CD4-positive, alpha-beta T cell treated with Interleukin-15 for 4 hours (primary cell): ENCODE measurements at regions not wholly inside any gene's neighbourhood (a gene's known extent, or its start where the extent isn't known, plus 50 kb on each side); places are given as distances from the start of the nearest gene placed in this dataset.
"Not testable (repeated sequence)": the region's sequence is repeated elsewhere in the genome, so short reads cannot be mapped to it uniquely, and the experiment has no call there.

Experiments
- DNase-seq: peaks from one replicate; pipeline ENCODE4 v3.0.0-alpha.2; 2020; ENCODE audit warnings: low spot score

DNA sequence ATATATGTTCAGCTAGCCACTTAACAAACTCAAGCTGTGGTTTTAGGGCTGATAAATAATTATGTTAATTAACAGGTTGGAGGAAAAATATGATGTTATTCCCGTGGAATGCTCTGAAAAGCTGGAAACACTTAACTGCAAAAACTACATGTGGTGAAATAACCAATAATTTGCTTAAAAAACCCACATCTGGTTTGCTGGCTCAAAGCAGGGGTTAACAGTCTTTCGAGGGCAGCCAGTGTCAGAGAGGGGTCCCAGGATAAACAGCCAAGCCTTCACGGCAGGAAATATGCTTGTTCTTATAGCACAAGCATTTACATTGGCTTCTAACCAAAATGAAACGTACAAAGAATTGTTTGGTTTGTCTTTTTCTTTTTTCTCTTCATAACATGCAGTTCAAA is 254.0 kb upstream of the GAS1 start:
- DNase-seq = no peak

DNA sequence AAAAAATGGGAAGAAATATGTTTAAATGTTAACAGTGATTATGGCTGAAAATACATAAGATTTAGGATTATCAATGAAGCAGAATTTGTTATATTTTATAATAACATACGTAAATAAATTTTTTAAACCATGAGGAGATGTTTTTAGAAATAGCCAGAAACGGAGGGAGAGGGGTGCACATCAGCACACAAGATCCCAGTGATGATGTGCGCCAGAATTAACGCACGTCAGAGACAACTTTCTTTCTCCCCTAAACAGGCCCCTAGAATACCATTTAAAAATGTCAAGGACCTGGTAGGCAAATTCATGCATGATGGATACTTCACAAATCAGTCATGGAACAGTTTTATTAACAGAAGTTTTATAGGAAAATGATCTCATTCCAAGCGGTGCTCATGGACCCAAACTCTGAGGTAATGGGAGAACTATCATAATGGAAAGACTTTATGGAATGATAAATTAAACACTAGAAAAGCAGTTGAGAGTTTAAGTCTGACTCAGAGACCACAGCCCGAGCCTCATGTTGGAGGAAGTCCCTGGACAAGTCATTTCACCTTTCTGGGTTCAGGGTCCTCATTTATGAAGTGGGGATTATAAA is 258.9 kb upstream of the GAS1 start:
- DNase-seq = no peak

DNA sequence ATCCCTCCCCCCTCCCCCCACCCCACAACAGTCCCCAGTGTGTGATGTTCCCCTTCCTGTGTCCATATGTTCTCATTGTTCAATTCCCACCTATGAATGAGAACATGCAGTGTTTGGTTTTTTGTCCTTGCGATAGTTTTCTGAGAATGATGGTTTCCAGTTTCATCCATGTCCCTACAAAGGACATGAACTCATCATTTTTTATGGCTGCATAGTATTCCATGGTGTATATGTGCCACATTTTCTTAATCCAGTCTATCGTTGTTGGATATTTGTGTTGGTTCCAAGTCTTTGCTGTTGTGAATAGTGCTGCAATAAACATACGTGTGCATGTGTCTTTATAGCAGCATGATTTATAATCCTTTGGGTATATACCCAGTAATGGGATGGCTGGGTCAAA is 263.4 kb upstream of the GAS1 start:
- not testable (repeated sequence) for DNase-seq

DNA sequence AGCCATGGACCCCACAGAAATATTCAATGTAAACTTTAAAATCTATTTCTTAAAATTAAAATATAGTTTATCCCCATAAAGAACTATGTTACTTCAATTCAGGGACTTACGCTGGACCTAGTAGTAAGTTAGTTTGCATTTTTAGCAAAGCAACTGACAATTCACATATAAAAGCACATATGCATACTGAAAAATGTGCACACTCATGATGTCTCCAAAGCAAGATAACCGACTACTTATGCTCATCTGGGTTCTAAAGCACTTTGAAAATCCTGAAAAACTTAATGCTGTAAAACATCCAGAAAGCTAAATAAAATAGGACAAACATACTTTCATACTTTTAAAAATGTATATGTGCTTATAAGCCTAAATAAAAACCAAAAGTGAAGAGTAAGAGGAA is 264.4 kb upstream of the GAS1 start:
- no peak for DNase-seq

DNA sequence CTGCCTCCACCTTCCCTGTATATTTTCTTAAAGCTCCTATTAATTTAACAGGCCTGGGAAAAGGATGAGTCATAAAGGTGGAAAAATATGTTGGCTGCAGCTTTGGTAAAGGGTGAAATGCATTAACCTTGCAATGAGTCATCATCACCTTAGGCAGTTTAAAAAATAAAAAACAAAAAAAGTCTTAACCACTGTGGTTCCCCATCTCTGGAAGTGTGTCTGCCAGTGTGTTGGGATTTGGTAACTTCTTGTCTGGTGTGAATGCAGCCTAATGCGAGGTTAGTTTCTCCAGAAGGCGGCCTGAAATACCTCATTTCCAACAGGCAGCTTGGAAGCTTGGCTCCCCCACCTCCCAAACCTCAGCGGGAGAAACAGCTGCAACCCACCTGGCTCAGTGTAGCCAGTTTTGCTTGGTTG is 265.3 kb upstream of the GAS1 start:
- DNase-seq = no peak

DNA sequence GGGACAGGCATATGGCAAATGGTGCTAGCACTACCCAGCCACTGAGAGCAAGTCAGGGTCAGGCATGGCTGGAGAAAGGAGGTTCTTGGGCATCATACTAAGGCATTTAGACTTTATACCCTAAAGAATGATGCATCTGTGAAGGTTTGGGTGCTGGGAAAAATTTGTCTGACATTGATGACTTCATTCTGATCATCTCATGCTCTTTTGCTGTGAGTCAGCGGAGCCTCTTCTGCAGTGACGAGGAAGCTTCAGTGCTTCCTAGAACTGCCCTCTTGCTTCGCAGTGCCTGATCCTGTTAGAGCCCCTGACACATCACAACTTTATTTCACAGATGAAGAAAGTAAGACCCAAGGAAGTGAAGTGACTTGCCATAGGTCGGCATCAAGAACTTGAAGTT is 266.6 kb upstream of the GAS1 start:
- no peak for DNase-seq

DNA sequence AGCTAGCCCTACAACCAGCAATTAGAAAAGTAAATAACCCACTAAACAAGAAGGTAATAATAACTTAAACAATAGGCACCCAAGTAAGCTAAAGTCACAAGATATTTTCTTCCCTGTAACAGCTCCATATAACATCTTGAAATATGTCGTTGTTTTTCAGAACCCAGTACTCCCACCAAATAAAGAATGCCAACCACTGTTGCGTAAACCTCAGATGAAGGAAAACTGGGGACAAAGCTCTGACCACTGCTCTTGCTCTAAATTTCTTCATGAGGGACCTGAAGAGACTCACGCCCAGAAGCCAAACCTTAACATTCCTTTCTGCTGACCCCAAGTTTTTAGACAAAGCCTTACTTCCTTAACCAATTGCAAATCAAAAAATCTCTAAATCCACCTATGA is 267.7 kb upstream of the GAS1 start:
- no peak for DNase-seq

DNA sequence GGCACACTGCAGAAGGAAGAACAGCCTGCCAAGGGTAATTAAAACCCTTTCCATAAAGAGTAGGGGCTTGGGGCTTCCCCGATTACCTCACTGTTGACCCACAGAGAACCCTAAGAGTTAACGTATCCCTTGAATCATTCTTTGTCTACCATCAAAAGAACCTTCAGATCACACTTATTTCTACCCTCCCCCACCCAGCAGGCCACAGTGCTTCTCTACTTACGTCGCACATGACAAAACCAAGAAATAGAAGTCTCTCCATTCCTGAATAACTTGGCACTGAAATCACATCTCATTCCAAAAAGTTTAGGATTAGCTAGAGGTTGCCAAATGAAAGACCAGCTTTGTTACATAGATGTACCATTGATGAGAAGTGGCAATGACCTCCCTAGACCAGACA is 268.7 kb upstream of the GAS1 start:
- DNase-seq = no peak

DNA sequence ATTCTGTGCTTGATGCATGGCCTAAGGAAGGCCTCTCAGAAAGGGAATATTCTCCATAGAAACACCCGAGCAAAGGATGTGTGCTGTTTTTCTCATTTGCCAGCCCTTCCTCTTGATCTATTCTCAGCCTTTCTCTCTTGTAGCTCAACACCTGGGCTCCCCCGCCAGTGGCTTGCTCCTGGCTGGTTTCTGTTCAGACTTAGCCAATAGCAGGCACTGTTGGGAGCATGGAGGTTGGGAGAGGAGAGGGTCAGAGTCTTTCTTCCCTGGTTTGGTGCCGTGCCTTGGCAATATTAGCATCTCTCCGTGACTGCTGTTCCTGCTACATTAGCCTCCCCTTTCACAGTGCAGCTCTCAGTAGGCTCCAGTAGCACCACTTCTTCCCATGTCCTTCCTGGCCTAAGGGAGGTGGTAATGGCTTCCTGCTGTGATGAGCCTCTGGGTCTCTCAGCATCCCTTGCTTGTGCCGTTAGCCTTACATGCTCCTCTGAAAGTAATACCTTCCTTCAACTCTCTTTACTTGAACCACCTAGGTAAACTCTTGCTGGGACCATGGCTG is 269.7 kb upstream of the GAS1 start:
- no peak for DNase-seq

DNA sequence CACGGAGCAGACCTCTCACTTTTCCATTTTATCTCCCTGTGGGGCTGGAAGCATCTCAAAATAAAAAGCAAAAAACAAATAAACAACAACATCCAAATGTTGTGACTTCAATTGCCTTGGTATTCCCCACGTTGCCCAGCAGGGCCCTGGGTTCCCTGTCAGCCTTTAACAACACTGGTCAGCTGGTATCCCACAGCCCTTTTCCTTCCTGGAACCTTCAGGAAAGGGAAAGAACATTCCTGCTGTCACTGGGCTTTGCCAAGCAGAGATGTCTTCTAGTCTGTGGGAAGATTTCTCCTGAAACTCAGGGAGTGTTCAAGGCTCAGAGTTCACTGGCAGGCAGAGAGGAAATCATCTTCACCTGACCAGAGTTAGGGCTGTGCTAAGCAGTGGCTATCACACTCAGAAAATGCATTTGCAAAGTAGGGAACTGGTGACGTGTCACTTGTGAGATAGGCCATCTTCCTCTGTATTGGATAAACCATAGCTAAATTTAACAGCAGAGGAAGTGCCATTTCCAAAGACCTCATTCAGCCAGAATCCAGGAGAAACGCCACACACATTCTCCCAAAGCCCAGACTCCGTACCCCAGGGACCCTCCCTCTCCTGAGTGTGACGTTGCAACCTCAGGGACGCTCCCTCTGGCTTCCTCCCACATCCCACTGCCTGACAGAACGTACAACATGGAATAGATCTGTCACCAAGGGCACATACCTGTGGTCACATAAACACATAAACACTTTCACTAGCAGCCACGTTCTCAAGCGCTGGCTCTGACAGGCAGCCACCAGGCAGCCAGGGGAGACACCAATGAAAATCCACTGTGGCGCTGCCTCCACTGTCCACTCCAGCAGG is 274.0 kb upstream of the DAPK1 start:
- DNase-seq = no peak

DNA sequence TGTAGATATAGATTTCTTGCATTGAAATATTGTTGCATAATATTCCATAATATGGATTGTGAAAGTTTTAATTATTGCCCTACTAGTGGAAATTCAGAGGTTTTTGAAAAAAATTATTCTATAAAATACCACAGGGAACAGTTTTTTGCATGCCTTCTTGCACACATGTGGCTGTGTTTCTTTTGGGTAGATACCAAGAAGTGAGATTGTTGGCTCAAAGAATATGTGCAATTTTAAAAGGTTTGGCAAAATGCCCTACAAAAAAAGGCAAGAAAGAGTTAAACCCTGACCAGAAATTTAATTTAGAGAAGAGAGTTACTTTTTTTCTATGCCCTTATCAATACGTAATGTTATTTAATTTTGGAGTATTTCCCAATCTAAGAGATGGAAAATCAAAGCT is 270.8 kb upstream of the DAPK1 start:
- DNase-seq = no peak

DNA sequence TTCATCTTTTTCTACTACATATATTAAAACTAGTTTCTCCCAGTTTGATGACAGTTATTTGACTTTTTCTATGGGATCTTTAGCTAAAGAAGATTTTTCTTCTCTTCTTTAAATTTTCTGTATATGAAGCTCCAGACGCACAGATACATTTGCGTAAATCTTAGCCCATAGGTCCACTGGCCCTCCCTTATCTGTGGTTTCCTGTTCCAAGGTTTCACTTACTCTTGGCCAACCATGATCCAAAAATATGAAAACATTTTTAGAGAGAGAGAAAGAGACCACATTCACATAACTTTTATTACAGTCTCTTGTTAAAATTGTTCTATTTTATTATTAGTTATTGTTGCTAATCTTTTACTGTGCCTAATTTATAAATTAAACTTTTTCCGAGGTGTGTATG is 270.2 kb upstream of the DAPK1 start:
- no peak for DNase-seq

DNA sequence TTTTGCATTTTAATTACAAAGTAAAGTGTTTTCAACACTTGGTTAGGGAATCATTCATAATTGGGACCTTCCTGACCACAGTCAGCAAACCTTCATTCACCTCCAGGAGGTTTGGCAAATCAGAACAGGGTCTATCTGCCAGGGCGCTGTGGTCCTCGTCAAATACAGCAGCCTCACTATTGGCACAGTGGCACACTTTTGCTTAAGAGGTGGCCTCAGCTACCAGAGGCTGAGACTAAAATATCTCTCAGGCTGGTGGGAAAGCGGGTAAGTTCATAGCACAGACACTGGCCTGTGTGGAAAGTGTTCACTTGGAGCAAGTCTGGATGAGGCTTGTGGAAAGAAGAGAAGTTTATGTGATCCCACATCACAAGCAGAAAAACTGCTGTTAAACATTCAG is 268.6 kb upstream of the DAPK1 start:
- no peak for DNase-seq

DNA sequence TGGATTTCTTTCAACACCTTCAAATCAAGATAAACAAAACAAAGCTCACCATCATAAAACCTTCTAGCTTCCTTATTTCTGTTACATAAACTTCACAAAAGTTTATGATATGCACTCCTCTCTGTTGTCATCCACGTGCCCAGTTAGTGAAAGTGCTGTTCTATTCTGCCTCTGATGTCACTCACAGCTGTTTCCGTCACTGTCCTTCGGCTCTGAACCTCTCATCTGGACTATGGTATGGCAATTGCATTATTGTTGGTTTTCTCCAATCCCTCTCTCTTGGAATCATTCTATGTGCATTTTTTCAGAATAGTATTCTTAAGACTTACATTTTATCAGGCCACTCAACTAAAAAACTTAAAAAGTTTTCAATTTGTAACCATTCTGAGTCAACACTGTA is 264.2 kb upstream of the DAPK1 start:
- DNase-seq = no peak

DNA sequence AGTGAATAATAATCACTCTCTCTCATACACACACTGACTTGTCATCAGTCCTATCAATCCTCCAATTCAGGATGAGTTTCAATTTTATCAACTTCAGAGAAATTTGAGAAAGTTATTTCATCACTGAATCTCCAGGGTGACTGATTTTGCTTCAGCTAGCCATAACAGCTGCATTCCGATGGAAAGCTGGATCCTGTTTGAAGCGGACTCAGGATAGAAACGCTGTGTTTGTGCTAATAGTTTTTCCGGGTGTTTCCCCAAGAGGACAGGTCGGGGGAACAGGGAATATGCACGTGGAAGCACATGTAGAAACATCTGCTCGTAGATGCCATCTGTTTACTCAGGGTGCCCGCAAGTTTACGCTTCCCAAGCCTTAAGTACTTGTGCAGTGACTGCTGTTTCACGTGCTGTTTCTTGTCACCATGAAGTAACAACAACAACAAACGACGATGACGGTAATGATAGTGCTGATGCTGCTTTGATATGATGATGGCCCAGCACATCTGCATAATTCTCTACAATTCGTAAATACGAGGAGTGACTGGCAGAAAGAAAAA is 263.7 kb upstream of the DAPK1 start:
- no peak for DNase-seq

DNA sequence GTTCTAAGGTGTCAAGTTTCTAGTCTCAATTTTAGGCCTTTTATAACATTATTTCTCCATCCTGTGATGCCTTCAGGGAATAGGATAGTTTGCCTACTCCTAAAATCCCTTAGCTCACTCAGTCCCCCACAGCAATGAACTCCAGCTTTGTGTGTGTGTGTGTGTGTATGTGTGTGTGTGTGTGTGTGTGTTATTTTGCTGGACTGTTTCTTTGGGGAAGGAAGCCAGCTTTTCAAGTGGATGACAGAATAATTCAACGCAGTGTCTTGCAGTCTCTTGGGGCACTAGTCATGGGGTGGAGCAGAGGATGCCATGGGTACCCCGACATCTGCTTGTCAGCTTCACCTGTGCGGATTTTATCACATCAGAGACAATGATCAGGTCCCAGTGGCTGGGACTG is 262.8 kb upstream of the DAPK1 start:
- DNase-seq = no peak

DNA sequence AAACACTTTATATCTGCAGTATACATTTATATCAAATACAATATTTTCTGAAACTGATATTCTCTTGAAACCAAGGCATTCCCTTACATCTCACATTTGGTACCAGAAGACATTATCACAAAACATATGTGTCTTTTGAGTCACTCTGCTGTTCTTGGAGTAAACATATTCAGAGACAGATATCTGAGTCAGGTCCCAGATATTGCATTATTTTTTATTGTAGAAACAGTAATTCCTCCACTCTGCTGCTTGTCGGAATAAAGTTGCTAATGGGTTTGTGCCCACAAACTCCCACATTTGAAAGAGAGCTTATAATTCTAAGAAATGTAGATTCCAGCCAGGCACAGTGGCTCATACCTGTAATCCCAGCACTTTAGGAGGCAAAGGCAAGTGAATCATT is 261.1 kb upstream of the DAPK1 start:
- no peak for DNase-seq

DNA sequence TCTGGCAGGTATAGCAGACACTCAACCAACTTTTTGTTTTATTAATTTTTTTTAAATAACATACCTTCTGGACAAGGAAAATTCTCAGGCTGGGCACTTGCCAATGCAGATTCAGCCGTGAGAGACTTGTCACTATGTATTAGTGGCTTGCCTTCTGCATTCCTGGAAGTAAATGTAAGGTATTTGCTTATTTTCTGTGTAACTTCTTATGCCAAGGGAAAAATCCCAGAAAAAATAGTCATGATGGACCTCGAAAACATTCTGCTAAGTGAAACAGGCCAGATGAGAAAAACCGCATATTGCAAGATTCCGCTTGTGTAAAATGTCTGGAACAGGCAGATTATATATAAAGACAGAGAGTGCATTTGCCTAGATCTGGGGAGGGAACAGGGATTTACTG is 260.3 kb upstream of the DAPK1 start:
- no peak for DNase-seq

DNA sequence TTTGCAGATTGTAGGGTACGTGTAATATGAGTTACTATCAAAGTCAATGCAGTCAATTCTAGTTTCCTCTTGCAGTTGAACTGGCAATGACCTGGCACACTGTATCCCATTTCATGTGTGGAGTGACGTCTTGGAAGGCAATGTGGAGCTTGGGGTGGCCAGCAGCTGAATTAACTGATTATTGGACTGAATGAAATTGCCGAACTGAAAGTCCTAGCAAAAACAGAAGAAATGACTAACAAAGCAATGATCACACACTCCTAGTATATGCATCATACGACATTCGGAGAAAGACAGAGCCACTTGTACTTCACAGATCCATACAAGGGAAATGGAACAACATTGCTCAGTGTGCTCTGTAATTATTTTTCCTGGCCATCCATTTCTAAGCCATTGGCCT is 259.1 kb upstream of the DAPK1 start:
- no peak for DNase-seq

DNA sequence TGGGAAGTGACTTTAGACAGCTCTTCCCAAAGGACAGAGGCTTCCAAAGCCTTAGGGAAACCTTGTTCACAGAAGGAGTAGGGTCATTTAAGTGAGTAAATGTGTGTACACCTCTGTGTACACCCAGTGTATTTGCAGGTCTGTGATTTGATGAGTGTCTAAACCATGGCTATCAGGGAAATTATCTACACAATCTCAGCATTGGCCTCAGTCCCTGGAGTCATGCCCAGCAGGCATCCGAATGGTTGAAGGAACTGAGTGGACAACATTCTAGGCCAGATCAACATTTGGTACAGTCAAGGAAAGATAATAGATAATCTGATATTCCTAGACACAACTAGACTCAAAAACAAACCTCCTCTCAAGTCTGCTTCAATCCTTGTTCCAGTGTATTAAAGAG is 258.4 kb upstream of the DAPK1 start:
- no peak for DNase-seq

DNA sequence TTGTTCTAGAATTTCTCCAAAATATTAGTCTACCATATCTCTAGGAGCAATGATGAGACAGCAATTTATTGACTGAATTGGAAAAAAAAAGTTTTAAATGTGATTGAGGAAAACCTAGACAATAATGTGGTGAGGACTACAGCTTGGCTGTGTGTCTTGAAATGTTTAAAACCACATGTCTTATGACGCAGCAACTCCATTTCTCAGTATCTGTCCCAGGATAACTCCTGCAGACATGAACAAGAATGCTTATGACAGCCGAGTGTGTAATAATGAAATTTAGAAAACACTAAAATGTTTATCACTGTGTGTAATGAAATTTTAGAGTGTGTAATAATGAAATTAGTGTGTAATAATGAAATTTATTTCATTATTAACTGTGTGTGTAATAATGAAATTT is 254.1 kb upstream of the DAPK1 start:
- no peak for DNase-seq

DNA sequence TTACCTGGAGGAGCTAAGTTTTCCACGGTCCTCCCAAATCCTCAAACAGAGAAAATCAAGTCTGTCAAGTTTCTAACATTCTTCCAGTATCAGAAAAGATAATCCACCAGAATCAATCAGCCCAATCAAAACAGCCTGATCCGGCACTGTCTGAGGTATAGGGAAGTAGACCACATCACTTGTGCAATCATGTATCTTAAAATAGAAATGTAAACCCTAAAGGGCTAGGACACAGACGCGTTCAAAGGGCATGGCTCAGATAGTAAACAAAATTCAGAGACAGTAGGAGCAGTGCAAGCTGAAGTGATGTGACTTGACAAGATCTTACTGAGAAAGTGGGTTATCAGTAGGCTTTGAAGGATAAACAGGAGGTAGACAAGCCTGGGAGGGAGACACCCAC is 252.4 kb upstream of the DAPK1 start:
- DNase-seq = no peak

DNA sequence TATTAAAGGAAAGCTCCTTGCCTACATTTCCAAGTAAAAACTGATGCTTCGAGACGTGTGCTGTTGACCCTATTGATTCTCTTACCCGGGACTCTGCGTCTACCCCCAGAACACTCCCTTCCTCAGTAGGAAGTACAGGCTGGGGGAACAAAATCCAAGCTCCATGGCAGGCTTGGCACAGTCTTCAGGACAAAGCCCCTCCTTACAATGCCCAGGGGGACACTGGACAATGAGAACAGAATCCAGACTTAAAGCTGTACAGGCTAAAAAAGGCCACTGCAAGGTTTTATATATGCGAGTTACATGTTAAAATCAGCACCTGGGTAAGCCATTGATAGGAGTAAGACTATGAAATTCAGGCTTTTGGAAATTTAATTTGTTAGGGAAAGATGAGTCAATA is 250.6 kb upstream of the DAPK1 start:
- no peak for DNase-seq
